ENCODE measurements at regions not wholly inside any gene's neighbourhood (a gene's known extent, or its start where the extent isn't known, plus 50 kb on each side); places are given as distances from the start of the nearest gene placed in this dataset.

DNA sequence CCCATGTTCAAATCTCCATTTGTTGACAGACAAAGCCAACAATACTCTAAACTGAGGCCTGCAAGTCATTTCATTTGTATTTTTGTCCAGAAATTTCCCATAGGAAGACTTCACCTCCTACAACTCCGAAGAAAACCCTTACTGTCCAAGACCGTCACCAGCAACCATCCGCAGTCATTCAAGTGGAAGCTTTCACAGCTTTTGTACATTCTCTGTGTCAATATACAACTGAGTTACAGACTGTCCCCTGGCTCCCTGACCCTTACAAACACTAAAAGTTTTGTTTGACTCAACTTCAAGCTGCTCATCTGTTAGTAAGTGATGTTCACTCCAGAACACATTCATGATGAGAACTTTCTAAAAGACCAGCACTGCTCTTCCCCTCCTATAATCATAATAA, 210.1 kb downstream of the DEPDC1B start:
- BruUV-seq (replicated peaks): no TSS peak
- ChIA-PET CTCF (ENCODE audit: low intra/inter-chr PET ratio, low total read pairs) (no interaction called here), POLR2A (interaction anchor here (0.9 to 1.8 kb wide), 4 partner anchors 26 to 79 kb away, joined by 3 to 6 read pairs (median 4); no protein-coding TSS in a partner anchor)
- H3K4me2 ChIP-seq (ENCODE audit: low read depth, low read length): peak overlapping the region; percentile 81
- in situ Hi-C loops (cut with HindIII; ENCODE audit: extremely low pct_ligation_motif_present, low pct_unique_long_range_greater_than_20kb) (no loop called here), intact Hi-C loops (cut with micrococcal nuclease; ENCODE audit: unreplicated experiment) (loop anchor here (10.0 kb wide), 3 partner anchors 75 to 95 kb away; no protein-coding TSS in a partner anchor)
- WGBS (ENCODE audit: low lambda C conversion rate): 25% methylated on average over 3 of the region's 3 CpGs
- H4K20me1 ChIP-seq (ENCODE audit: insufficient read depth, low read length): no peaks in the 10 kb centered on the region
- H3K27me3 ChIP-seq (ENCODE audit: control insufficient read depth in 1 of 2, insufficient read depth in 2 of 2, low read length in 2 of 2): no peaks in the 10 kb centered on the region
- peak; percentile 31 for DNase-seq (ENCODE audit: low spot score)
- ATAC-seq: peak; percentile 17; the same call in 1 of the 3 replicates
- peak overlapping the region; percentile 79 for H3K9ac ChIP-seq (ENCODE audit: insufficient read depth, low read depth, low read length)
- no peak overlapping the region for H2AFZ ChIP-seq (ENCODE audit: low read length)
- FAIRE-seq: no peak
- H3K36me3 ChIP-seq (replicated peaks in 1 of 2; ENCODE audit: control insufficient read depth in 1 of 2, insufficient read depth in 2 of 2, low read length in 2 of 2): no peaks in the 10 kb centered on the region
- peak overlapping the region; percentile 81 for H3K27ac ChIP-seq (ENCODE audit: extremely low read length, insufficient read depth, low read length)
- H3K4me3 ChIP-seq (replicated peaks in 1 of 3; ENCODE audit: insufficient read depth in 1 of 3, low read depth in 2 of 3, low read length in 3 of 3): peak overlapping the region; percentile 54 to 76 (median 74); a peak in 5 of 6 replicates
- H3K9me3 ChIP-seq (ENCODE audit: low read length): no peaks in the 10 kb centered on the region
- peaks cover 41% of the 10 kb centered on the region for H3K79me2 ChIP-seq (ENCODE audit: insufficient read depth, low read length)
- H3K4me1 ChIP-seq (ENCODE audit: insufficient read depth, low read length): peaks cover 82% of the 10 kb centered on the region
- TF ChIP-seq, protein P1, sequence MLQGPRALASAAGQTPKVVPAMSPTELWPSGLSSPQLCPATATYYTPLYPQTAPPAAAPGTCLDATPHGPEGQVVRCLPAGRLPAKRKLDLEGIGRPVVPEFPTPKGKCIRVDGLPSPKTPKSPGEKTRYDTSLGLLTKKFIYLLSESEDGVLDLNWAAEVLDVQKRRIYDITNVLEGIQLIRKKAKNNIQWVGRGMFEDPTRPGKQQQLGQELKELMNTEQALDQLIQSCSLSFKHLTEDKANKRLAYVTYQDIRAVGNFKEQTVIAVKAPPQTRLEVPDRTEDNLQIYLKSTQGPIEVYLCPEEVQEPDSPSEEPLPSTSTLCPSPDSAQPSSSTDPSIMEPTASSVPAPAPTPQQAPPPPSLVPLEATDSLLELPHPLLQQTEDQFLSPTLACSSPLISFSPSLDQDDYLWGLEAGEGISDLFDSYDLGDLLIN (CRISPR knock-in tag; IDR thresholded peaks at IDR 0.05; ENCODE audit: borderline replicate concordance): no peak
- no peak for TF ChIP-seq SOX6 (IDR thresholded peaks at IDR 0.05)
- 0 out of 2 replicates have a peak, but pooled peaks have one; percentile 23 for TF ChIP-seq SOX6 (CRISPR knock-in tag; IDR thresholded peaks at IDR 0.05)
- TF ChIP-seq TOE1 (CRISPR knock-in tag; IDR thresholded peaks at IDR 0.05): no peak
- peak; percentile 54; the same call in 1 of the 2 replicates for TF ChIP-seq SOX5 (CRISPR knock-in tag; IDR thresholded peaks at IDR 0.05; ENCODE audit: borderline replicate concordance)
- no peak for TF ChIP-seq ZNF441 (CRISPR knock-in tag; IDR thresholded peaks at IDR 0.05; ENCODE audit: borderline replicate concordance)
- TF ChIP-seq ZNF644 (CRISPR knock-in tag; IDR thresholded peaks at IDR 0.05; ENCODE audit: low read depth): 0 out of 2 replicates have a peak, but pooled peaks have one; percentile 31
- TF ChIP-seq, protein P2, sequence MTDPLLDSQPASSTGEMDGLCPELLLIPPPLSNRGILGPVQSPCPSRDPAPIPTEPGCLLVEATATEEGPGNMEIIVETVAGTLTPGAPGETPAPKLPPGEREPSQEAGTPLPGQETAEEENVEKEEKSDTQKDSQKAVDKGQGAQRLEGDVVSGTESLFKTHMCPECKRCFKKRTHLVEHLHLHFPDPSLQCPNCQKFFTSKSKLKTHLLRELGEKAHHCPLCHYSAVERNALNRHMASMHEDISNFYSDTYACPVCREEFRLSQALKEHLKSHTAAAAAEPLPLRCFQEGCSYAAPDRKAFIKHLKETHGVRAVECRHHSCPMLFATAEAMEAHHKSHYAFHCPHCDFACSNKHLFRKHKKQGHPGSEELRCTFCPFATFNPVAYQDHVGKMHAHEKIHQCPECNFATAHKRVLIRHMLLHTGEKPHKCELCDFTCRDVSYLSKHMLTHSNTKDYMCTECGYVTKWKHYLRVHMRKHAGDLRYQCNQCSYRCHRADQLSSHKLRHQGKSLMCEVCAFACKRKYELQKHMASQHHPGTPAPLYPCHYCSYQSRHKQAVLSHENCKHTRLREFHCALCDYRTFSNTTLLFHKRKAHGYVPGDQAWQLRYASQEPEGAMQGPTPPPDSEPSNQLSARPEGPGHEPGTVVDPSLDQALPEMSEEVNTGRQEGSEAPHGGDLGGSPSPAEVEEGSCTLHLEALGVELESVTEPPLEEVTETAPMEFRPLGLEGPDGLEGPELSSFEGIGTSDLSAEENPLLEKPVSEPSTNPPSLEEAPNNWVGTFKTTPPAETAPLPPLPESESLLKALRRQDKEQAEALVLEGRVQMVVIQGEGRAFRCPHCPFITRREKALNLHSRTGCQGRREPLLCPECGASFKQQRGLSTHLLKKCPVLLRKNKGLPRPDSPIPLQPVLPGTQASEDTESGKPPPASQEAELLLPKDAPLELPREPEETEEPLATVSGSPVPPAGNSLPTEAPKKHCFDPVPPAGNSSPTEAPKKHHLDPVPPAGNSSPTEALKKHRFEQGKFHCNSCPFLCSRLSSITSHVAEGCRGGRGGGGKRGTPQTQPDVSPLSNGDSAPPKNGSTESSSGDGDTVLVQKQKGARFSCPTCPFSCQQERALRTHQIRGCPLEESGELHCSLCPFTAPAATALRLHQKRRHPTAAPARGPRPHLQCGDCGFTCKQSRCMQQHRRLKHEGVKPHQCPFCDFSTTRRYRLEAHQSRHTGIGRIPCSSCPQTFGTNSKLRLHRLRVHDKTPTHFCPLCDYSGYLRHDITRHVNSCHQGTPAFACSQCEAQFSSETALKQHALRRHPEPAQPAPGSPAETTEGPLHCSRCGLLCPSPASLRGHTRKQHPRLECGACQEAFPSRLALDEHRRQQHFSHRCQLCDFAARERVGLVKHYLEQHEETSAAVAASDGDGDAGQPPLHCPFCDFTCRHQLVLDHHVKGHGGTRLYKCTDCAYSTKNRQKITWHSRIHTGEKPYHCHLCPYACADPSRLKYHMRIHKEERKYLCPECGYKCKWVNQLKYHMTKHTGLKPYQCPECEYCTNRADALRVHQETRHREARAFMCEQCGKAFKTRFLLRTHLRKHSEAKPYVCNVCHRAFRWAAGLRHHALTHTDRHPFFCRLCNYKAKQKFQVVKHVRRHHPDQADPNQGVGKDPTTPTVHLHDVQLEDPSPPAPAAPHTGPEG (CRISPR knock-in tag; IDR thresholded peaks at IDR 0.05): no peak
- TF ChIP-seq ELF3 (CRISPR knock-in tag; IDR thresholded peaks at IDR 0.05): 0 out of 2 replicates have a peak, but pooled peaks have one; percentile 13
- TF ChIP-seq FOXA3 (CRISPR knock-in tag; IDR thresholded peaks at IDR 0.05): peak; percentile 45; the same call in 1 of the 2 replicates
- TF ChIP-seq, protein P3, sequence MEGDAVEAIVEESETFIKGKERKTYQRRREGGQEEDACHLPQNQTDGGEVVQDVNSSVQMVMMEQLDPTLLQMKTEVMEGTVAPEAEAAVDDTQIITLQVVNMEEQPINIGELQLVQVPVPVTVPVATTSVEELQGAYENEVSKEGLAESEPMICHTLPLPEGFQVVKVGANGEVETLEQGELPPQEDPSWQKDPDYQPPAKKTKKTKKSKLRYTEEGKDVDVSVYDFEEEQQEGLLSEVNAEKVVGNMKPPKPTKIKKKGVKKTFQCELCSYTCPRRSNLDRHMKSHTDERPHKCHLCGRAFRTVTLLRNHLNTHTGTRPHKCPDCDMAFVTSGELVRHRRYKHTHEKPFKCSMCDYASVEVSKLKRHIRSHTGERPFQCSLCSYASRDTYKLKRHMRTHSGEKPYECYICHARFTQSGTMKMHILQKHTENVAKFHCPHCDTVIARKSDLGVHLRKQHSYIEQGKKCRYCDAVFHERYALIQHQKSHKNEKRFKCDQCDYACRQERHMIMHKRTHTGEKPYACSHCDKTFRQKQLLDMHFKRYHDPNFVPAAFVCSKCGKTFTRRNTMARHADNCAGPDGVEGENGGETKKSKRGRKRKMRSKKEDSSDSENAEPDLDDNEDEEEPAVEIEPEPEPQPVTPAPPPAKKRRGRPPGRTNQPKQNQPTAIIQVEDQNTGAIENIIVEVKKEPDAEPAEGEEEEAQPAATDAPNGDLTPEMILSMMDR (CRISPR knock-in tag; IDR thresholded peaks at IDR 0.05): no peak
- no peak for TF ChIP-seq NR1H2 (CRISPR knock-in tag; IDR thresholded peaks at IDR 0.05; ENCODE audit: borderline replicate concordance, low read depth)
- TF ChIP-seq HOXA9 (CRISPR knock-in tag; IDR thresholded peaks at IDR 0.05; ENCODE audit: borderline replicate concordance): no peak
- peak; percentile 45 for TF ChIP-seq POLR2AphosphoS5 (IDR thresholded peaks at IDR 0.05; ENCODE audit: low read depth, low read length)
